OCI-LY1 (cell line): ENCODE measurements at regions not wholly inside any gene's neighbourhood (a gene's known extent, or its start where the extent isn't known, plus 50 kb on each side); places are given as distances from the start of the nearest gene placed in this dataset.

Experiments used
- CTCF ChIP-seq: fragments of 200-600 bp; sonication (generic), shearing (Covaris generic); IDR thresholded peaks from 2 replicates; pipeline ENCODE4 v1.5.1; 2017; ENCODE audit warnings: mild to moderate bottlenecking, antibody characterized with exemption, low read length, moderate library complexity, mixed read lengths
- EZH2 ChIP-seq: fragments of 200-600 bp; sonication (generic), shearing (Covaris generic); IDR thresholded peaks from 2 replicates; pipeline ENCODE4 v1.8.0; 2017; ENCODE audit warnings: borderline replicate concordance, mixed run types, mild to moderate bottlenecking, antibody characterized with exemption, low read length, moderate library complexity, mixed read lengths

GRCh38 chr3:187447737-187448136, 79.6 kb downstream of the RTP4 start:
- TF ChIP-seq CTCF (no peak), EZH2 (no peak)
